GM23338 (cell line): ENCODE measurements at regions not wholly inside any gene's neighbourhood (a gene's known extent, or its start where the extent isn't known, plus 50 kb on each side); places are given as distances from the start of the nearest gene placed in this dataset.

Experiments
- EZH2phosphoT487 ChIP-seq: fragments of 200-600 bp; sonication (generic); IDR thresholded peaks from one replicate; pipeline ENCODE4 v1.8.1; 2018; ENCODE audit warnings: antibody characterized with exemption; ENCODE audit not compliant: unreplicated experiment
- POLR2AphosphoS5 ChIP-seq: IDR thresholded peaks from 2 replicates; pipeline ENCODE4 v1.6.1; 2016; ENCODE audit warnings: antibody characterized with exemption, low read depth
- TF ChIP-seq, protein P1 (sequence below), 2 experiments: fragments of 200-600 bp in 1 of 2; sonication (generic) in 1 of 2; conservative IDR thresholded peaks; 2 replicates each; pipeline versions ENCODE4 v1.5.1 to v1.6.1; 2016 to 2017; ENCODE audit warnings: antibody characterized with exemption in 2 of 2, low read depth in 2 of 2, mild to moderate bottlenecking in 2 of 2, moderate library complexity in 1 of 2

DNA sequence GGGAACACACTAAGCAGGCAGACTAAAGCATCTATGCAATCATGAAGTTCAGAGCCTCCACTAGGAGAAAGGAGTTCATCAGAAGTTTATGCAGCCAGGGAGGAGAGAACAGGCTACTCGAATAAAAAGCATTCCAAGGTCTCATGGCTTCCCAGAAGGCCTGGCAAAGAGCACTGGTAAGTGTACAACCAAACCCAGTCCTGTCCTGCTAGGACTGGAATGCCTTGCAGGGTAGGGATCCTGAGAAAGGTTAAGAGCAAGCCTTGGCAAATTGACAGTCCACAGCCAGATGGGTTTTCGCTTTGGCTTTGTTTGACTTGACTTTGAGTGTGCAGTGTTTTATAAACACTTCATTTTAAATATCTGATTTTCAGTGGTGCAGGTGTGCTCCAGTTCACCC, 133.6 kb upstream of the ATP1B1 start:
- TF ChIP-seq, protein P1, sequence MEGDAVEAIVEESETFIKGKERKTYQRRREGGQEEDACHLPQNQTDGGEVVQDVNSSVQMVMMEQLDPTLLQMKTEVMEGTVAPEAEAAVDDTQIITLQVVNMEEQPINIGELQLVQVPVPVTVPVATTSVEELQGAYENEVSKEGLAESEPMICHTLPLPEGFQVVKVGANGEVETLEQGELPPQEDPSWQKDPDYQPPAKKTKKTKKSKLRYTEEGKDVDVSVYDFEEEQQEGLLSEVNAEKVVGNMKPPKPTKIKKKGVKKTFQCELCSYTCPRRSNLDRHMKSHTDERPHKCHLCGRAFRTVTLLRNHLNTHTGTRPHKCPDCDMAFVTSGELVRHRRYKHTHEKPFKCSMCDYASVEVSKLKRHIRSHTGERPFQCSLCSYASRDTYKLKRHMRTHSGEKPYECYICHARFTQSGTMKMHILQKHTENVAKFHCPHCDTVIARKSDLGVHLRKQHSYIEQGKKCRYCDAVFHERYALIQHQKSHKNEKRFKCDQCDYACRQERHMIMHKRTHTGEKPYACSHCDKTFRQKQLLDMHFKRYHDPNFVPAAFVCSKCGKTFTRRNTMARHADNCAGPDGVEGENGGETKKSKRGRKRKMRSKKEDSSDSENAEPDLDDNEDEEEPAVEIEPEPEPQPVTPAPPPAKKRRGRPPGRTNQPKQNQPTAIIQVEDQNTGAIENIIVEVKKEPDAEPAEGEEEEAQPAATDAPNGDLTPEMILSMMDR (conservative IDR thresholded peaks at IDR 0.05; ENCODE audit: low read depth in 2 of 2): no peak
- no peak for TF ChIP-seq EZH2phosphoT487
- no peak for TF ChIP-seq POLR2AphosphoS5
